ENCODE measurements at regions not wholly inside any gene's neighbourhood (a gene's known extent, or its start where the extent isn't known, plus 50 kb on each side); places are given as distances from the start of the nearest gene placed in this dataset.

DNA sequence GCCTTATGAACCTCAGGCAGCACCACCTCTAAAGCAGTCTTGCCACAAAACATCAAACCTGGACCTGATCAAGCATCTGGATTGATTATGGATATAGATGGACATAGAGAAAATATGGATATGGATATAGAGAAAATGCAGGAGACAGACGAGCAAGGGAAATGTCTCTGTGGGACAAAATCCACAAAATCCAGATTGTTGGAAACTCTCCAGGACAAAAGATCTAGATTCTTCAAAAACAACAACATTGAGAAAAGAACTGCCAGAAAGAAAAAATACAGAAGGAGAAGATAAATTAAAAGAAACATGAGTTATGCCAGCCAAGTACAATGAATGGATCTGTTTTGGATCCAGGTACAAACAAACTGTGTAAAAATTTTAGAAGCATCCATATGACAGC, 1176.5 kb downstream of the UQCRFS1 start:
- Histone ChIP-seq H3K4me2 (no peak overlapping the region), H3F3A (ENCODE audit: insufficient read depth, low read depth) (no peaks in the 10 kb centered on the region), H3K9me3 (ENCODE audit: insufficient read depth, low read depth) (no peaks in the 10 kb centered on the region; the same call in 1 of the 2 replicates), H3K27ac (no peak overlapping the region), H4K20me1 (ENCODE audit: insufficient read depth) (no peaks in the 10 kb centered on the region), H3K36me3 (ENCODE audit: low read depth) (no peaks in the 10 kb centered on the region), H2AFZ (no peak overlapping the region), H3K27me3 (ENCODE audit: insufficient read depth, low read depth) (no peaks in the 10 kb centered on the region), H3K79me2 (ENCODE audit: low read depth) (no peaks in the 10 kb centered on the region), H3K9me2 (ENCODE audit: insufficient read depth) (no peaks in the 10 kb centered on the region), H3K4me1 (replicated peaks; ENCODE audit: insufficient read depth) (no peaks in the 10 kb centered on the region), H3K4me3 (no peak overlapping the region)
- no TSS peak for BruUV-seq (replicated peaks)
- no peak for DNase-seq
- POLR2A ChIA-PET (ENCODE audit: unreplicated experiment): no interaction called here
- TF ChIP-seq EZH2 (IDR thresholded peaks at IDR 0.05; ENCODE audit: low read depth) (no peak), CTCF (conservative IDR thresholded peaks at IDR 0.05) (no peak)
- CTCF ChIA-PET: no interaction called here
- intact Hi-C loops (cut with micrococcal nuclease; ENCODE audit: unreplicated experiment): no loop called here

GRCh38 chr19:28034936-28035335, 1178.0 kb downstream of the UQCRFS1 start:
- intact Hi-C loops (cut with micrococcal nuclease; ENCODE audit: unreplicated experiment): no loop called here
- Histone ChIP-seq H3K9me2 (ENCODE audit: insufficient read depth) (no peaks in the 10 kb centered on the region), H3K4me3 (no peak overlapping the region), H3K27ac (no peak overlapping the region), H3K9me3 (ENCODE audit: insufficient read depth, low read depth) (no peaks in the 10 kb centered on the region; the same call in 1 of the 2 replicates), H3K4me1 (replicated peaks; ENCODE audit: insufficient read depth) (no peaks in the 10 kb centered on the region), H3K27me3 (ENCODE audit: insufficient read depth, low read depth) (no peaks in the 10 kb centered on the region), H4K20me1 (ENCODE audit: insufficient read depth) (no peaks in the 10 kb centered on the region), H3K36me3 (ENCODE audit: low read depth) (no peaks in the 10 kb centered on the region), H3K4me2 (no peak overlapping the region), H3K79me2 (ENCODE audit: low read depth) (no peaks in the 10 kb centered on the region), H2AFZ (no peak overlapping the region), H3F3A (ENCODE audit: insufficient read depth, low read depth) (no peaks in the 10 kb centered on the region)
- ChIA-PET CTCF (no interaction called here), POLR2A (ENCODE audit: unreplicated experiment) (no interaction called here)
- no TSS peak for BruUV-seq (replicated peaks)
- TF ChIP-seq EZH2 (IDR thresholded peaks at IDR 0.05; ENCODE audit: low read depth) (no peak), CTCF (conservative IDR thresholded peaks at IDR 0.05) (no peak)
- DNase-seq: no peak

DNA sequence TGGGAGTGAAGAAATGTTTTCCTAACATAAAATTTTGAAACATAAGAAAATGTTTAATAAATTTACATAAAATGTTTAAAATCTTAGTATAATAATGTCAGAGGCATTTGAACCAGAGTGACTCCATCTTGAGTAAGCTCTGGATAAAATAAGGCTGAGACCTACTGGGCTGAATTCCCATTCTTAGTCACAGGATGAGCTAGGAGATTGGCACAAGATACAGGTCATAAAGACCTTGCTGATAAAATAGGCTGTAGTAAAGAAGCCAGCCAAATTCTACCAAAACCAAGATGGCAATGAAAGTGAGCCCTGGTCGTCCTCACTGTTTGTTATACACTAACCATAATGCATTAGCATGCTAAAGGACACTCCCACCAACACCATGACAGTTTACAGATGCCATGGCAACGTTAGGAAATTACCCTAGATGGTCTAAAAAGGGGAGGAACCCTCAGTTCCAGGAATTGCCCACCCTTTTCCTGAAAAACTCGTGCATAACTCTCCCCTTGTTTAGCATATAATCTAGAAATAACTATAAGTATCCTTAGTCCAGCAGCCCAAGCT, 1184.0 kb downstream of the UQCRFS1 start:
- DNase-seq: no peak
- no TSS peak for BruUV-seq (replicated peaks)
- H3K4me1 ChIP-seq (replicated peaks; ENCODE audit: insufficient read depth): no peaks in the 10 kb centered on the region
- no peaks in the 10 kb centered on the region for H3K9me2 ChIP-seq (ENCODE audit: insufficient read depth)
- no peak overlapping the region for H3K4me3 ChIP-seq
- H3K27ac ChIP-seq: no peak overlapping the region
- H3F3A ChIP-seq (ENCODE audit: insufficient read depth, low read depth): no peaks in the 10 kb centered on the region
- TF ChIP-seq EZH2 (IDR thresholded peaks at IDR 0.05; ENCODE audit: low read depth): no peak
- TF ChIP-seq CTCF (conservative IDR thresholded peaks at IDR 0.05): no peak
- no peaks in the 10 kb centered on the region for H4K20me1 ChIP-seq (ENCODE audit: insufficient read depth)
- ChIA-PET CTCF (no interaction called here), POLR2A (ENCODE audit: unreplicated experiment) (no interaction called here)
- intact Hi-C loops (cut with micrococcal nuclease; ENCODE audit: unreplicated experiment): no loop called here
- H3K4me2 ChIP-seq: no peak overlapping the region
- no peaks in the 10 kb centered on the region for H3K27me3 ChIP-seq (ENCODE audit: insufficient read depth, low read depth)
- H2AFZ ChIP-seq: no peak overlapping the region
- H3K9me3 ChIP-seq (ENCODE audit: insufficient read depth, low read depth): no peaks in the 10 kb centered on the region
- H3K36me3 ChIP-seq (ENCODE audit: low read depth): no peaks in the 10 kb centered on the region
- no peaks in the 10 kb centered on the region for H3K79me2 ChIP-seq (ENCODE audit: low read depth)

Measured in PC-9 (cell line).